Lower leg skin (tissue), 4 donors: ENCODE measurements at regions not wholly inside any gene's neighbourhood (a gene's known extent, or its start where the extent isn't known, plus 50 kb on each side); places are given as distances from the start of the nearest gene placed in this dataset.

Experiments used
- DNase-seq, 2 donors: peaks; one replicate each; pipeline ENCODE4 v3.0.0-alpha.2; 2019; ENCODE audit warnings: low spot score in 2 of 2
- H3K4me3 ChIP-seq: fragments of 200-600 bp; sonication (generic); 2 replicates; pipeline ENCODE4 v1.5.1; 2017; ENCODE audit warnings: mild to moderate bottlenecking, low read depth; ENCODE audit not compliant: poor library complexity, severe bottlenecking
- CTCF ChIP-seq, 3 donors: fragments of 450-650 bp; IDR thresholded peaks; one replicate each; pipeline ENCODE4 v1.5.1; 2016; ENCODE audit warnings: antibody characterized with exemption in 3 of 3, mild to moderate bottlenecking in 3 of 3, moderate library complexity in 2 of 3
- POLR2A ChIP-seq, 2 donors: fragments of 450-650 bp; IDR thresholded peaks; one replicate each; pipeline ENCODE4 v1.6.1; 2016 to 2017; ENCODE audit warnings: antibody characterized with exemption in 2 of 2, mild to moderate bottlenecking in 1 of 2, moderate library complexity in 1 of 2
- WGBS, 2 donors: methylation state at CpG; one replicate each; pipeline ENCODE4 v1.1.5; 2018; 5-methylcytosine and 5-hydroxymethylcytosine counted together
- intact Hi-C: fragments of 100-400 bp; cut with DNase I; formaldehyde crosslinking; loops from one replicate; pipeline ENCODE4 v1.15.0; 2023; ENCODE audit warnings: low total_unique reads

DNA sequence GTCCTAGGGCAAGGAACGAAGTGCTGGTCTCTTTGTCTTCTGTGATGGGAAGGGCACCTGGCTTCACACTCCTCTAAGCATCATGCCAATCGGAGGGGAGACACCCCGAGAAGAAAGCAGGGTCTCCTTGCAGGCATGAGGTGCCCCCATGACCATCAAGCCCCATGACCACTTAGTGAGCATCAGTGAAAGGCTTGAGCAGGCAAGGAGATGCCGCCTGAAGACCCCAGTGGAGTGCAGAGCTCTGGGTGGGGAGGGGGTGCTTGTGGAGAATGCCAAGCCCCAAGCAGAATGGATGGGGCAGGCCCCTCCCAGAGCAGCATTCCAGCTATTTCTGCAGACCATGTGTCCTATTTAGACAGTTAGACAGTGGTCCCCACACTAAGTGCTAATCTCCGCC, 232.7 kb upstream of the TNRC6C start:
- no peak overlapping the region for H3K4me3 ChIP-seq
- TF ChIP-seq POLR2A (IDR thresholded peaks at IDR 0.05) (no peak), CTCF (IDR thresholded peaks at IDR 0.05) (no peak)
- intact Hi-C loops: no loop called here
- WGBS, 2 donors: 90 to 93% methylated on average over 5 of the region's 5 CpGs
- DNase-seq: no peak

DNA sequence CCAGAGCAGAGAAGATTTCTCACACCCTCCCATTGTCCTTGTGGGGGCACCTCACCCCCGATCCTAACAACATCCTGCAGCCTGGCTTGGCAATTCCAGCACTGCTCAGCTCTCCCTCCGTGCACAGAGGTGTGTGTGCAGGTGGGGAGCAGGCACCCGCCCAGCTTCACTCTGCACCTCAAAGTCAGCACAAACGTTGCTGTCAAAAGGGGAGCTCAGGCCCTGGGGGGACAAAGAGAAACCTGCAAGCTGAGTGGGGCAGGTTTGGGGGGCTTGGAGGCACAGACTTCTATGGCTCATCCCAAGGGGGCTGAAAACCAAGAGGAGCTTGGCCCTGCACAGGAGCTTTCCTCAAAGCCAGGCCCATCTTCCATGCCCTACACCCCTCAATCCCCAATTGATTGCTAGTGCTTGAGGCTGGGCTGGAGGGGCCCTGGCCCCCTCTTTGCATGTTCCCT, 231.9 kb upstream of the TNRC6C start:
- intact Hi-C loops: no loop called here
- peak; percentile 8 to 70 for DNase-seq
- 58 to 63% methylated on average over 4 of the region's 4 CpGs for WGBS, 2 donors

GRCh38 chr17:77727037-77727615, 231.4 kb upstream of the TNRC6C start:
- WGBS, 2 donors: 79% methylated on average over 17 of the region's 17 CpGs
- no peak for TF ChIP-seq CTCF (IDR thresholded peaks at IDR 0.05)
- peak in 1 of 2 donors; percentile 83 for DNase-seq
- H3K4me3 ChIP-seq: no peak overlapping the region
- intact Hi-C loops: no loop called here

More for the DNA sequence above, 231.9 kb upstream of the TNRC6C start:
- TF ChIP-seq CTCF (IDR thresholded peaks at IDR 0.05): no peak
- no peak for TF ChIP-seq POLR2A (IDR thresholded peaks at IDR 0.05)
- no peak overlapping the region for H3K4me3 ChIP-seq

GRCh38 chr17:77728474-77728795, 230.1 kb upstream of the TNRC6C start:
- DNase-seq: no peak
- no peak overlapping the region for H3K4me3 ChIP-seq
- TF ChIP-seq CTCF (IDR thresholded peaks at IDR 0.05): no peak
- no peak for TF ChIP-seq POLR2A (IDR thresholded peaks at IDR 0.05)
- intact Hi-C loops: no loop called here
- WGBS, 2 donors: 75 to 94% methylated on average over 2 of the region's 2 CpGs

- WGBS, 2 donors: 78 to 90% methylated on average over 7 of the region's 7 CpGs
- no peak for TF ChIP-seq POLR2A (IDR thresholded peaks at IDR 0.05)
- TF ChIP-seq CTCF (IDR thresholded peaks at IDR 0.05): no peak
- intact Hi-C loops: no loop called here
- peak in 1 of 2 donors; percentile 63 for DNase-seq
- no peak overlapping the region for H3K4me3 ChIP-seq
Measured at GRCh38 chr17:77728871-77729270, 229.6 kb upstream of the TNRC6C start.

GRCh38 chr17:77729587-77729986, 228.9 kb upstream of the TNRC6C start:
- TF ChIP-seq CTCF (IDR thresholded peaks at IDR 0.05) (no peak), POLR2A (IDR thresholded peaks at IDR 0.05) (no peak)
- H3K4me3 ChIP-seq: no peak overlapping the region
- WGBS, 2 donors: 90 to 92% methylated on average over 4 of the region's 4 CpGs
- intact Hi-C loops: no loop called here
- DNase-seq: peak in 1 of 2 donors; percentile 12
